ENCODE measurements at regions not wholly inside any gene's neighbourhood (a gene's known extent, or its start where the extent isn't known, plus 50 kb on each side); places are given as distances from the start of the nearest gene placed in this dataset.

DNA sequence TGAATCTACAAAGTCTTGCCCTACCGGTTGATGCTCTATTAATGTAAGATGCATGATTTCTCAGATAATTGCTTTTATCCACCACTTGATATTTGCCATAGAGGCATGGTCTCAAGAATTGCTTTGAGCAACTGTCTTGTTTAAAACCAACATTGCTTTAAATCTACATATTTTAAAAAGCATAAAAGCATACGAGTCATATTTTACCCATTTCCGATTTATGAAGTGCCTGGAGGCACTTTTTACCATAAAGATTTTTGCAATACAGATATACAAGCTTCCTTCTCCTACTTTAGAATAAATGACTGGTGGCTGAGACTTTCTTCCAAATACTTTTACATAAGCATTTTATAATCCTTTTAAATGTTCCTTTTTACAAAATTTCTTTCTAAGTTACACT lies 517.6 kb downstream of the TXNL1 start:
- 93% methylated on average over 3 of the region's 3 CpGs; no CpG with 5 or more reads in 1 of the 2 experiments for WGBS, 2 experiments (ENCODE audit: extremely low coverage in 1 of 2, insufficient coverage in 1 of 2, insufficient read length in 1 of 2, insufficient replicate concordance in 2 of 2, low coverage in 1 of 2, low lambda C conversion rate in 2 of 2, missing lambda C conversion rate in 1 of 2)
- TF ChIP-seq CHD1 (IDR thresholded peaks at IDR 0.05; ENCODE audit: low read depth, low read length) (no peak), EGR1 (IDR thresholded peaks at IDR 0.05; ENCODE audit: borderline replicate concordance, low read depth, low read length) (no peak), JUND (IDR thresholded peaks at IDR 0.05; ENCODE audit: low read length) (no peak), EP300 (IDR thresholded peaks at IDR 0.05; ENCODE audit: borderline replicate concordance in 1 of 2, low read depth in 2 of 2, low read length in 2 of 2) (no peak), NANOG (IDR thresholded peaks at IDR 0.05; ENCODE audit: insufficient read depth, low read depth, low read length, poor library complexity, severe bottlenecking) (no peak), BRCA1 (IDR thresholded peaks at IDR 0.05; ENCODE audit: low read depth, low read length) (no peak), CREB1 (IDR thresholded peaks at IDR 0.05) (no peak), TBP (IDR thresholded peaks at IDR 0.05; ENCODE audit: low read depth, low read length) (no peak), SIX5 (IDR thresholded peaks at IDR 0.05; ENCODE audit: low read depth, low read length) (no peak), TCF12 (IDR thresholded peaks at IDR 0.05; ENCODE audit: low read depth, low read length) (no peak), SP1 (IDR thresholded peaks at IDR 0.05; ENCODE audit: low read depth, low read length) (no peak)
- TF ChIP-seq, protein P1, sequence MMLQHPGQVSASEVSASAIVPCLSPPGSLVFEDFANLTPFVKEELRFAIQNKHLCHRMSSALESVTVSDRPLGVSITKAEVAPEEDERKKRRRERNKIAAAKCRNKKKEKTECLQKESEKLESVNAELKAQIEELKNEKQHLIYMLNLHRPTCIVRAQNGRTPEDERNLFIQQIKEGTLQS (IDR thresholded peaks at IDR 0.05; ENCODE audit: insufficient read depth, low read depth, low read length), result no peak
- TF ChIP-seq, protein P2, sequence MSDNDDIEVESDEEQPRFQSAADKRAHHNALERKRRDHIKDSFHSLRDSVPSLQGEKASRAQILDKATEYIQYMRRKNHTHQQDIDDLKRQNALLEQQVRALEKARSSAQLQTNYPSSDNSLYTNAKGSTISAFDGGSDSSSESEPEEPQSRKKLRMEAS (IDR thresholded peaks at IDR 0.05), result no peak
- TF ChIP-seq, protein P3, sequence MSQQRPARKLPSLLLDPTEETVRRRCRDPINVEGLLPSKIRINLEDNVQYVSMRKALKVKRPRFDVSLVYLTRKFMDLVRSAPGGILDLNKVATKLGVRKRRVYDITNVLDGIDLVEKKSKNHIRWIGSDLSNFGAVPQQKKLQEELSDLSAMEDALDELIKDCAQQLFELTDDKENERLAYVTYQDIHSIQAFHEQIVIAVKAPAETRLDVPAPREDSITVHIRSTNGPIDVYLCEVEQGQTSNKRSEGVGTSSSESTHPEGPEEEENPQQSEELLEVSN (IDR thresholded peaks at IDR 0.05), result no peak

More for the DNA sequence above, 517.6 kb downstream of the TXNL1 start:
- H3K27ac ChIP-seq (ENCODE audit: low read depth, low read length), result no peak overlapping the region
- no peak overlapping the region for H2BK5ac ChIP-seq (ENCODE audit: low read depth, low read length)
- H3K79me2 ChIP-seq (ENCODE audit: control insufficient read depth in 1 of 2, insufficient read depth in 2 of 2, low read length in 2 of 2), result no peaks in the 10 kb centered on the region
- H3K18ac ChIP-seq (ENCODE audit: extremely low read depth, low read length), result no peak overlapping the region
- H3K4me2 ChIP-seq (ENCODE audit: insufficient read depth in 1 of 2, low read depth in 2 of 2, low read length in 2 of 2), result no peak overlapping the region
- no peaks in the 10 kb centered on the region for H3K23me2 ChIP-seq (ENCODE audit: low read depth, low read length)
- H2AK5ac ChIP-seq (ENCODE audit: low read depth, low read length), result no peak overlapping the region
- H3K23ac ChIP-seq (ENCODE audit: insufficient read length), result no peak overlapping the region
- H3K36me3 ChIP-seq (ENCODE audit: control insufficient read depth in 2 of 4, insufficient read depth in 4 of 4, low read length in 3 of 4), result no peaks in the 10 kb centered on the region
- no peaks in the 10 kb centered on the region for H4K20me1 ChIP-seq (replicated peaks in 1 of 2; ENCODE audit: control insufficient read depth in 1 of 2, insufficient read depth in 2 of 2, low read length in 2 of 2)
- peaks cover 0 to 5% (median 2%) of the 10 kb centered on the region in 4 experiments; a peak in 2 of 7 replicates for H3K4me1 ChIP-seq (replicated peaks in 1 of 4; ENCODE audit: control insufficient read depth in 3 of 4, insufficient read depth in 4 of 4, low read length in 3 of 4)
- no peak overlapping the region for H3K14ac ChIP-seq (ENCODE audit: insufficient read length)
- no peak overlapping the region for H3K4ac ChIP-seq (replicated peaks; ENCODE audit: insufficient read length, low read depth, low read length)
- no peaks in the 10 kb centered on the region for H3K27me3 ChIP-seq (replicated peaks in 1 of 4; ENCODE audit: control insufficient read depth in 3 of 4, extremely low read depth in 1 of 4, insufficient read depth in 3 of 4, low read length in 3 of 4)
- no peak overlapping the region for H4K8ac ChIP-seq (ENCODE audit: extremely low read depth, insufficient read depth, low read length)
- no peak overlapping the region for H2BK20ac ChIP-seq (ENCODE audit: low read length)
- DNase-seq (ENCODE audit: low read depth in 1 of 2, low spot score in 2 of 2), result no peak
- ChIA-PET POLR2A (ENCODE audit: partially characterized antibody) (no interaction called here), CTCF (ENCODE audit: partially characterized antibody) (interaction anchor here (1.3 kb wide), 1 partner anchor 259 kb away, joined by 3 read pairs; no protein-coding TSS in a partner anchor)
- H2BK12ac ChIP-seq (ENCODE audit: low read depth, low read length), result no peak overlapping the region
- no peaks in the 10 kb centered on the region for H3K79me1 ChIP-seq (ENCODE audit: low read depth, low read length)
- H3K9me3 ChIP-seq (ENCODE audit: insufficient read depth in 2 of 2, low read depth in 1 of 2, low read length in 1 of 2), result no peaks in the 10 kb centered on the region
- H4K91ac ChIP-seq (replicated peaks; ENCODE audit: insufficient read length, low read length), result no peak overlapping the region
- H2BK120ac ChIP-seq (replicated peaks; ENCODE audit: low read depth, low read length), result no peak overlapping the region
- FAIRE-seq, result no peak
- H3K9ac ChIP-seq (replicated peaks in 1 of 4; ENCODE audit: extremely low read depth in 1 of 4, low read depth in 3 of 4, low read length in 3 of 4), result no peak overlapping the region
- H2BK15ac ChIP-seq (ENCODE audit: low read length), result no peak overlapping the region
- no peak overlapping the region for H4K5ac ChIP-seq (ENCODE audit: insufficient read length, low read depth, low read length)
- no peak overlapping the region for H3K4me3 ChIP-seq (ENCODE audit: extremely low read depth in 1 of 4, insufficient read depth in 2 of 4, low read depth in 3 of 4, low read length in 4 of 4)
- H2AFZ ChIP-seq (ENCODE audit: low read length), result no peak overlapping the region
- H3K56ac ChIP-seq (replicated peaks; ENCODE audit: insufficient read length, low read depth, low read length), result no peak overlapping the region

All from H1 (cell line).